SK-N-SH treated with all-trans-retinoic acid at 6 μM for 48 hours (cell line): ENCODE measurements at regions not wholly inside any gene's neighbourhood (a gene's known extent, or its start where the extent isn't known, plus 50 kb on each side); places are given as distances from the start of the nearest gene placed in this dataset.

ENCODE experiments used
- ATAC-seq: fragments of 200-7000 bp; cut with Tn5 transposase; 3 replicates; pipeline ENCODE4 v1.9.1; 2020; ENCODE audit warnings: mild to moderate bottlenecking, moderate library complexity
- ARNTL ChIP-seq: fragments of 450-650 bp; formaldehyde crosslinking; IDR thresholded peaks from 2 replicates; pipeline ENCODE4 v1.5.0; 2020; ENCODE audit warnings: low read depth, mild to moderate bottlenecking, moderate library complexity, borderline replicate concordance
- BACH2 ChIP-seq: fragments of 250-450 bp; sonication (Bioruptor Pico); IDR thresholded peaks from 2 replicates; pipeline ENCODE4 v1.9.0; 2021; ENCODE audit warnings: mild to moderate bottlenecking, borderline replicate concordance
- CSDC2 ChIP-seq: fragments of 250-450 bp; sonication (Bioruptor Pico); IDR thresholded peaks from 2 replicates; pipeline ENCODE4 v1.5.0; 2020; ENCODE audit warnings: mild to moderate bottlenecking, moderate library complexity
- CSRNP3 ChIP-seq: fragments of 250-450 bp; sonication (Bioruptor Pico); IDR thresholded peaks from 2 replicates; pipeline ENCODE4 v1.5.1; 2021; ENCODE audit warnings: mild to moderate bottlenecking, moderate library complexity
- ESRRG ChIP-seq: fragments of 250-450 bp; sonication (Bioruptor Pico); IDR thresholded peaks from 2 replicates; pipeline ENCODE4 v1.6.1; 2021; ENCODE audit warnings: mild to moderate bottlenecking
- GLIS3 ChIP-seq: fragments of 250-450 bp; sonication (Bioruptor Pico); IDR thresholded peaks from 2 replicates; pipeline ENCODE4 v1.5.0; 2020; ENCODE audit warnings: mild to moderate bottlenecking, moderate library complexity
- ISL1 ChIP-seq: fragments of 250-450 bp; sonication (Bioruptor Pico); IDR thresholded peaks from 2 replicates; pipeline ENCODE4 v2.1.2; 2022; ENCODE audit warnings: mild to moderate bottlenecking, moderate library complexity
- OSR1 ChIP-seq: fragments of 250-450 bp; sonication (Bioruptor Pico); IDR thresholded peaks from 2 replicates; pipeline ENCODE4 v1.8.0; 2022; ENCODE audit warnings: moderate library complexity, mild to moderate bottlenecking, inconsistent platforms
- PPARA ChIP-seq: fragments of 250-450 bp; sonication (Bioruptor Pico); IDR thresholded peaks from 2 replicates; pipeline ENCODE4 v1.5.0; 2020; ENCODE audit warnings: mild to moderate bottlenecking, borderline replicate concordance
- RARB ChIP-seq: fragments of 250-450 bp; sonication (Bioruptor Pico); IDR thresholded peaks from 2 replicates; pipeline ENCODE4 v1.8.0; 2021; ENCODE audit warnings: mild to moderate bottlenecking, moderate library complexity
- SNAI2 ChIP-seq: fragments of 250-450 bp; sonication (Bioruptor Pico); IDR thresholded peaks from 2 replicates; pipeline ENCODE4 v1.5.0; 2020; ENCODE audit warnings: mild to moderate bottlenecking, moderate library complexity
- TCF4 ChIP-seq: fragments of 250-450 bp; sonication (Bioruptor Pico); IDR thresholded peaks from 2 replicates; pipeline ENCODE4 v1.8.0; 2021; ENCODE audit warnings: mild to moderate bottlenecking, moderate library complexity, borderline replicate concordance
- TOX ChIP-seq: fragments of 250-450 bp; sonication (Bioruptor Pico); IDR thresholded peaks from 2 replicates; pipeline ENCODE4 v1.8.0; 2021; ENCODE audit warnings: mild to moderate bottlenecking, moderate library complexity, borderline replicate concordance
- TSHZ2 ChIP-seq: fragments of 250-450 bp; sonication (Bioruptor Pico); IDR thresholded peaks from 2 replicates; pipeline ENCODE4 v1.5.0; 2020; ENCODE audit warnings: mild to moderate bottlenecking, moderate library complexity
- ZC3H10 ChIP-seq: fragments of 250-450 bp; sonication (Bioruptor Pico); IDR thresholded peaks from 2 replicates; pipeline ENCODE4 v1.5.1; 2021; ENCODE audit warnings: mild to moderate bottlenecking, moderate library complexity
- ZFP30 ChIP-seq: fragments of 450-650 bp; formaldehyde crosslinking; IDR thresholded peaks from 2 replicates; pipeline ENCODE4 v1.5.0; 2022; ENCODE audit warnings: mild to moderate bottlenecking, moderate library complexity
- ZNF565 ChIP-seq: fragments of 450-650 bp; formaldehyde crosslinking; conservative IDR thresholded peaks from 2 replicates; pipeline ENCODE4 v1.5.0; 2020; ENCODE audit warnings: low read depth, mild to moderate bottlenecking, moderate library complexity
- ZNF8 ChIP-seq: fragments of 450-650 bp; formaldehyde crosslinking; IDR thresholded peaks from 2 replicates; pipeline ENCODE4 v1.5.0; 2020; ENCODE audit warnings: mild to moderate bottlenecking, moderate library complexity
- TF ChIP-seq, protein P1 (sequence below): fragments of 250-450 bp; sonication (Bioruptor Pico); IDR thresholded peaks from 2 replicates; pipeline ENCODE4 v1.8.0; 2020; ENCODE audit warnings: mild to moderate bottlenecking, moderate library complexity, borderline replicate concordance
- TF ChIP-seq, protein P2 (sequence below): fragments of 250-450 bp; sonication (Bioruptor Pico); IDR thresholded peaks from 2 replicates; pipeline ENCODE4 v1.5.1; 2020; ENCODE audit warnings: low read depth, mild to moderate bottlenecking, moderate library complexity
- TF ChIP-seq, protein P3 (sequence below): fragments of 250-450 bp; sonication (Bioruptor Pico); IDR thresholded peaks from 2 replicates; pipeline ENCODE4 v1.8.0; 2021; ENCODE audit warnings: low read depth, mild to moderate bottlenecking, moderate library complexity, borderline replicate concordance

DNA sequence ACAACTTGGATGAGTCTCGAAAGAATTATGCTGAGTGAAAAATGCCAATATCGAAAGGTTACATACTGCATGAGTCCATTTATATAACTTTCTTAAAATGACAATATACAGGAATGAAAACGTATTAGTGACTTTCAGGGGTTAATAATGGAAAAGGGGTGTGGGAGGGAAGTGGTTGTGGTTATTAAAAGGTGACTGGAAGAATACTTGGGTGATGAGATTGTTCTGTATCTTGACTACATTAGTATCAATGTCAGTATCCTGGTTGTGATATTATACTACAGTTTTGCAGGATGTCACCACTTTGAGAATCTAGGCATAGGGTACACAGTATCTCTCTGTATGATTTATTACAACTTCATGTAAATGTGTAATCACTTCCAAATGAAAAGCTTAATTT, 204.5 kb downstream of the DTHD1 start:
- no peak for ATAC-seq
- TF ChIP-seq RARB (CRISPR knock-in tag) = no peak
- TF ChIP-seq GLIS3 (CRISPR knock-in tag) = no peak
- TF ChIP-seq ZNF8 (CRISPR knock-in tag) = no peak
- TF ChIP-seq OSR1 (CRISPR knock-in tag) = no peak
- TF ChIP-seq, protein P1, sequence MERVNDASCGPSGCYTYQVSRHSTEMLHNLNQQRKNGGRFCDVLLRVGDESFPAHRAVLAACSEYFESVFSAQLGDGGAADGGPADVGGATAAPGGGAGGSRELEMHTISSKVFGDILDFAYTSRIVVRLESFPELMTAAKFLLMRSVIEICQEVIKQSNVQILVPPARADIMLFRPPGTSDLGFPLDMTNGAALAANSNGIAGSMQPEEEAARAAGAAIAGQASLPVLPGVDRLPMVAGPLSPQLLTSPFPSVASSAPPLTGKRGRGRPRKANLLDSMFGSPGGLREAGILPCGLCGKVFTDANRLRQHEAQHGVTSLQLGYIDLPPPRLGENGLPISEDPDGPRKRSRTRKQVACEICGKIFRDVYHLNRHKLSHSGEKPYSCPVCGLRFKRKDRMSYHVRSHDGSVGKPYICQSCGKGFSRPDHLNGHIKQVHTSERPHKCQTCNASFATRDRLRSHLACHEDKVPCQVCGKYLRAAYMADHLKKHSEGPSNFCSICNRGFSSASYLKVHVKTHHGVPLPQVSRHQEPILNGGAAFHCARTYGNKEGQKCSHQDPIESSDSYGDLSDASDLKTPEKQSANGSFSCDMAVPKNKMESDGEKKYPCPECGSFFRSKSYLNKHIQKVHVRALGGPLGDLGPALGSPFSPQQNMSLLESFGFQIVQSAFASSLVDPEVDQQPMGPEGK (CRISPR knock-in tag) = no peak
- TF ChIP-seq BACH2 (CRISPR knock-in tag) = no peak
- TF ChIP-seq, protein P2, sequence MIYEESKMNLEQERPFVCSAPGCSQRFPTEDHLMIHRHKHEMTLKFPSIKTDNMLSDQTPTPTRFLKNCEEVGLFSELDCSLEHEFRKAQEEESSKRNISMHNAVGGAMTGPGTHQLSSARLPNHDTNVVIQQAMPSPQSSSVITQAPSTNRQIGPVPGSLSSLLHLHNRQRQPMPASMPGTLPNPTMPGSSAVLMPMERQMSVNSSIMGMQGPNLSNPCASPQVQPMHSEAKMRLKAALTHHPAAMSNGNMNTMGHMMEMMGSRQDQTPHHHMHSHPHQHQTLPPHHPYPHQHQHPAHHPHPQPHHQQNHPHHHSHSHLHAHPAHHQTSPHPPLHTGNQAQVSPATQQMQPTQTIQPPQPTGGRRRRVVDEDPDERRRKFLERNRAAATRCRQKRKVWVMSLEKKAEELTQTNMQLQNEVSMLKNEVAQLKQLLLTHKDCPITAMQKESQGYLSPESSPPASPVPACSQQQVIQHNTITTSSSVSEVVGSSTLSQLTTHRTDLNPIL = no peak
- TF ChIP-seq ZFP30 = no peak
- TF ChIP-seq ARNTL (CRISPR knock-in tag) = no peak
- TF ChIP-seq TCF4 (CRISPR knock-in tag) = no peak
- no peak for TF ChIP-seq PPARA (CRISPR knock-in tag)
- no peak for TF ChIP-seq ZC3H10 (CRISPR knock-in tag)
- TF ChIP-seq TSHZ2 (CRISPR knock-in tag) = no peak
- no peak for TF ChIP-seq CSDC2 (CRISPR knock-in tag)
- TF ChIP-seq SNAI2 (CRISPR knock-in tag) = no peak
- no peak for TF ChIP-seq TOX
- no peak for TF ChIP-seq ZNF565 (CRISPR knock-in tag)

- ATAC-seq = no peak
- TF ChIP-seq ESRRG (no peak), BACH2 (CRISPR knock-in tag) (no peak), OSR1 (CRISPR knock-in tag) (no peak), ZFP30 (no peak), SNAI2 (CRISPR knock-in tag) (no peak), CSDC2 (CRISPR knock-in tag) (no peak)
Measured at GRCh38 chr4:36489798-36490197, 208.4 kb downstream of the DTHD1 start.

- TF ChIP-seq, protein P2 = no peak
- TF ChIP-seq ISL1 (CRISPR knock-in tag) = no peak
- no peak for TF ChIP-seq GLIS3 (CRISPR knock-in tag)
- no peak for TF ChIP-seq CSDC2 (CRISPR knock-in tag)
- no peak for TF ChIP-seq CSRNP3 (CRISPR knock-in tag)
- TF ChIP-seq, protein P3, sequence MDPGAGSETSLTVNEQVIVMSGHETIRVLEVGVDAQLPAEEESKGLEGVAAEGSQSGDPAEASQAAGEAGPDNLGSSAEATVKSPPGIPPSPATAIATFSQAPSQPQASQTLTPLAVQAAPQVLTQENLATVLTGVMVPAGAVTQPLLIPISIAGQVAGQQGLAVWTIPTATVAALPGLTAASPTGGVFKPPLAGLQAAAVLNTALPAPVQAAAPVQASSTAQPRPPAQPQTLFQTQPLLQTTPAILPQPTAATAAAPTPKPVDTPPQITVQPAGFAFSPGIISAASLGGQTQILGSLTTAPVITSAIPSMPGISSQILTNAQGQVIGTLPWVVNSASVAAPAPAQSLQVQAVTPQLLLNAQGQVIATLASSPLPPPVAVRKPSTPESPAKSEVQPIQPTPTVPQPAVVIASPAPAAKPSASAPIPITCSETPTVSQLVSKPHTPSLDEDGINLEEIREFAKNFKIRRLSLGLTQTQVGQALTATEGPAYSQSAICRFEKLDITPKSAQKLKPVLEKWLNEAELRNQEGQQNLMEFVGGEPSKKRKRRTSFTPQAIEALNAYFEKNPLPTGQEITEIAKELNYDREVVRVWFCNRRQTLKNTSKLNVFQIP = no peak
- TF ChIP-seq ZNF565 (CRISPR knock-in tag) = no peak
- TF ChIP-seq, protein P1 (CRISPR knock-in tag) = no peak
- TF ChIP-seq ESRRG = no peak
- TF ChIP-seq, all 23 proteins: peak for 0
- no peak for ATAC-seq
Measured at GRCh38 chr4:36492041-36492440, 210.6 kb downstream of the DTHD1 start.
